Endothelial cell of umbilical vein (primary cell): ENCODE measurements at regions not wholly inside any gene's neighbourhood (a gene's known extent, or its start where the extent isn't known, plus 50 kb on each side); places are given as distances from the start of the nearest gene placed in this dataset.

Source experiments
- BruUV-seq: library from RNA; stranded (reverse); fragments of 400-500 nt; replicated peaks from 2 replicates; lab custom pipeline; 2021; lab: Mats Ljungman, UMichigan
- CTCF ChIA-PET: fragments of 300-600, 350-600 bp; sonication (Branson Sonifier 250); formaldehyde crosslinking; loops from one replicate; lab custom pipeline; 2021; ENCODE audit warnings: antibody characterized with exemption, inconsistent platforms; lab: Charles Lee
- POLR2A ChIA-PET: fragments of 300-600, 350-600 bp; sonication (Branson Sonifier 250); formaldehyde crosslinking; loops from one replicate; lab custom pipeline; 2021; ENCODE audit warnings: antibody characterized with exemption, inconsistent platforms; lab: Charles Lee
- DNase-seq: peaks from one replicate; pipeline ENCODE4 v3.0.0-alpha.2; 2011; ENCODE audit warnings: low read depth, low spot score
- FAIRE-seq: peaks from 2 replicates; lab custom pipeline; 2011; peaks lifted over from hg19 to GRCh38; lab: Jason Lieb, UNC
- H2AFZ ChIP-seq: 2 replicates; pipeline ENCODE4 v1.6.0; 2012; ENCODE audit warnings: low read depth, low read length, control low read depth, inconsistent platforms
- H3K27ac ChIP-seq: 2 replicates; pipeline ENCODE4 v1.5.1; 2011; ENCODE audit warnings: low read depth, mild to moderate bottlenecking, control low read depth, low read length, moderate library complexity; ENCODE audit not compliant: insufficient read depth
- H3K27me3 ChIP-seq, 2 experiments: 2 replicates each; pipeline versions ENCODE4 v1.6.0 to v1.6.1; 2011; ENCODE audit warnings: low read length in 2 of 2, mixed read lengths in 1 of 2; ENCODE audit not compliant: control insufficient read depth in 2 of 2, insufficient read depth in 2 of 2
- H3K36me3 ChIP-seq, 2 experiments: 2 replicates in 1 of 2; 3 replicates in 1 of 2; pipeline ENCODE4 v1.5.1; 2011; ENCODE audit warnings: low read length in 2 of 2, mild to moderate bottlenecking in 1 of 2, moderate library complexity in 1 of 2; ENCODE audit not compliant: control insufficient read depth in 2 of 2, insufficient read depth in 2 of 2; ENCODE audit errors: extremely low read depth in 1 of 2
- H3K4me1 ChIP-seq: 3 replicates; pipeline ENCODE4 v1.5.1; 2011; ENCODE audit warnings: mild to moderate bottlenecking, low read length; ENCODE audit not compliant: control insufficient read depth, insufficient read depth; ENCODE audit errors: extremely low read depth
- H3K4me2 ChIP-seq: 2 replicates; pipeline ENCODE4 v1.6.1; 2011; ENCODE audit warnings: low read length, control low read depth, mixed read lengths; ENCODE audit not compliant: insufficient read depth
- H3K4me3 ChIP-seq, 3 experiments: fragments of 200-600 bp in 1 of 3; sonication (generic), shearing (Covaris generic) in 1 of 3; replicated peaks in 1 of 3; 2 replicates each; pipeline ENCODE4 v1.5.1; 2011 to 2016; ENCODE audit warnings: control low read depth in 3 of 3, low read length in 3 of 3, mild to moderate bottlenecking in 2 of 3, inconsistent platforms in 1 of 3, low read depth in 1 of 3, moderate library complexity in 1 of 3; ENCODE audit not compliant: insufficient read depth in 1 of 3
- H3K79me2 ChIP-seq: 2 replicates; pipeline ENCODE4 v1.6.0; 2012; ENCODE audit warnings: low read length, inconsistent platforms; ENCODE audit not compliant: control insufficient read depth, insufficient read depth
- H3K9ac ChIP-seq: replicated peaks from 2 replicates; pipeline ENCODE3; 2011; ENCODE audit warnings: low read length, control low read depth; ENCODE audit not compliant: insufficient read depth; ENCODE audit errors: extremely low read depth
- H3K9me1 ChIP-seq: replicated peaks from 3 replicates; pipeline ENCODE4 v1.6.0; 2011; ENCODE audit warnings: mild to moderate bottlenecking, low read length; ENCODE audit not compliant: control insufficient read depth, insufficient read depth; ENCODE audit errors: extremely low read depth
- H3K9me3 ChIP-seq: replicated peaks from 2 replicates; pipeline ENCODE4 v1.5.1; 2012; ENCODE audit warnings: low read length, inconsistent platforms; ENCODE audit not compliant: control insufficient read depth, insufficient read depth
- H4K20me1 ChIP-seq: replicated peaks from 2 replicates; pipeline ENCODE3; 2011; ENCODE audit warnings: mild to moderate bottlenecking, low read length; ENCODE audit not compliant: control insufficient read depth, insufficient read depth; ENCODE audit errors: extremely low read depth
- CTCF ChIP-seq, 2 donors: IDR thresholded peaks; 1 replicate in 1 of 2; 2 replicates in 1 of 2; pipeline ENCODE4 v1.5.1; 2011; ENCODE audit warnings: low read length in 2 of 2, mild to moderate bottlenecking in 2 of 2, moderate library complexity in 2 of 2, control low read depth in 1 of 2, inconsistent platforms in 1 of 2, low read depth in 1 of 2; ENCODE audit not compliant: insufficient read depth in 1 of 2; ENCODE audit errors: extremely low read depth in 1 of 2
- EZH2 ChIP-seq: IDR thresholded peaks from 2 replicates; pipeline ENCODE4 v1.6.1; 2012; ENCODE audit warnings: borderline replicate concordance, low read depth, mild to moderate bottlenecking, moderate library complexity, low read length, inconsistent platforms; ENCODE audit not compliant: severe bottlenecking
- FOS ChIP-seq: IDR thresholded peaks from 2 replicates; pipeline ENCODE4 v1.6.1; 2011; ENCODE audit warnings: mild to moderate bottlenecking, low read length, moderate library complexity, borderline replicate concordance; ENCODE audit not compliant: insufficient read depth
- JUN ChIP-seq: IDR thresholded peaks from 2 replicates; pipeline ENCODE4 v1.6.1; 2011; ENCODE audit warnings: borderline replicate concordance, low read depth; ENCODE audit not compliant: insufficient read length, insufficient read depth
- POLR2A ChIP-seq: IDR thresholded peaks from 2 replicates; pipeline ENCODE4 v1.6.1; 2012; ENCODE audit warnings: low read depth, mild to moderate bottlenecking, control low read depth, low read length
- POLR2AphosphoS5 ChIP-seq: IDR thresholded peaks from 2 replicates; pipeline ENCODE4 v1.6.1; 2012; ENCODE audit warnings: low read depth, mild to moderate bottlenecking, control low read depth, low read length, moderate library complexity; ENCODE audit not compliant: insufficient read depth
- dilution Hi-C: fragments of 300-500 bp; cut with MboI; formaldehyde crosslinking; loops from one replicate; pipeline ENCODE4 v1.15.0; 2019; ENCODE audit warnings: low sequenced_read_pairs; ENCODE audit not compliant: extremely low pct_ligation_motif_present
- intact Hi-C: fragments of 100-400 bp; cut with micrococcal nuclease; formaldehyde crosslinking; loops from one replicate; pipeline ENCODE4 v1.10.0; 2022

DNA sequence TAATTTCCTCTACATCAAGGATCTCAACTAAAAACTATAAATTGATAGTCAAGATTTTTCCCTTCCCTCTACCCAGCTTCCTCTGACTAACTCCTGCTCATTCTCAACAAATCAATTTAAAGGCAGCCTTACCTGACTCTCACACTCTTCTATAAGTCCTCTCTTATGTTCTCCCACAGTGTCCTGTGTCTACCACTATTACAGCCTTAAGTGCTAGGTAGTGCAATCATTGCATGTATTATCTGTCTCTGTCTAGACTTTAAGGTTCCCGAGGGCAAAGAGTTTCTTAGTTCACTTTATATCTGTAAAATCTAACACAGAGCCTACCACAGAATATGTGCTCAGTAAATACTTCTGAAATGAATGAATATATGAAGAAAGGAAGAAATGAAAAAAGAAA, 123.7 kb downstream of the BTC start:
- CTCF ChIA-PET, result interaction anchor here (0.6 to 9.6 kb wide), 32 partner anchors 10 to 482 kb away, joined by 3 to 378 read pairs (median 8); partner anchors contain the start of gene AREG
- no TSS peak for BruUV-seq
- no peak overlapping the region for H3K9ac ChIP-seq
- no peaks in the 10 kb centered on the region for H4K20me1 ChIP-seq
- intact Hi-C loops (loop anchor here (2.0 kb wide), 3 partner anchors 38 to 482 kb away; partner anchors contain the start of gene AREG), dilution Hi-C loops (no loop called here)
- H3K9me1 ChIP-seq, result no peaks in the 10 kb centered on the region
- H3K36me3 ChIP-seq, result no peaks in the 10 kb centered on the region
- no peak overlapping the region for H3K4me3 ChIP-seq
- H3K9me3 ChIP-seq, result no peaks in the 10 kb centered on the region
- H2AFZ ChIP-seq, result peak overlapping the region; percentile 46
- peak overlapping the region; percentile 37 for H3K4me2 ChIP-seq
- H3K27me3 ChIP-seq, result no peaks in the 10 kb centered on the region
- POLR2A ChIA-PET, result no interaction called here
- no peak for TF ChIP-seq JUN
- no peak for TF ChIP-seq FOS
- no peak for TF ChIP-seq POLR2A
- TF ChIP-seq POLR2AphosphoS5, result no peak
- no peak for TF ChIP-seq EZH2
- no peak for TF ChIP-seq CTCF (IDR thresholded peaks at IDR 0.05; ENCODE audit: extremely low read depth in 1 of 2, insufficient read depth in 1 of 2, low read depth in 1 of 2, low read length in 2 of 2)
- no peak overlapping the region for H3K27ac ChIP-seq
- DNase-seq (no peak), FAIRE-seq (no peak)
- no peaks in the 10 kb centered on the region for H3K79me2 ChIP-seq
- H3K4me1 ChIP-seq, result peaks cover 16% of the 10 kb centered on the region
